Limb (tissue), 2 donors: ENCODE measurements at regions not wholly inside any gene's neighbourhood (a gene's known extent, or its start where the extent isn't known, plus 50 kb on each side); places are given as distances from the start of the nearest gene placed in this dataset.

Experiments
- DNase-seq, 2 donors: peaks; one replicate each; pipeline ENCODE4 v3.0.0-alpha.2; 2016; ENCODE audit errors: extremely low spot score in 2 of 2

- no peak for DNase-seq
Observed at GRCh38 chr18:51647346-51647745, 449.9 kb upstream of the MEX3C start.

DNA sequence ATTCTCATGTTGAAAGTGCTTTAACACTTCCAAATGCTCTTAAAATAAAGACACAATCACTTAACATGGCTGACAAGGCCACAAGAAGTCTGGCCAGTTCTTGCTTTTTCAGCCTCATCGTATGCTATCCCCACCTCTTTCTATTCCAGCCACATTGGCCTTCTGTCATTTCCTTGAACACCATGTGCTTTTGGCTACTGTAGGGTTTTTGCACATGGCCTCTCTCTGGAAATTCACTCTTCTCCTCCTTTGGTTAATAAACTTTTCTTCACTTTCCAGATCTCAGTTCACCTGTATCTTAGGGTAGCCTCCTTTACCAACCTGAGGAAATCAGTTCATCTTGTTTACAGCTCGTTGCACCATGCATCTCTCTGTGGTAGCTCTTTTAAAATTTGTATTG is 450.5 kb upstream of the MEX3C start:
- no peak for DNase-seq

DNA sequence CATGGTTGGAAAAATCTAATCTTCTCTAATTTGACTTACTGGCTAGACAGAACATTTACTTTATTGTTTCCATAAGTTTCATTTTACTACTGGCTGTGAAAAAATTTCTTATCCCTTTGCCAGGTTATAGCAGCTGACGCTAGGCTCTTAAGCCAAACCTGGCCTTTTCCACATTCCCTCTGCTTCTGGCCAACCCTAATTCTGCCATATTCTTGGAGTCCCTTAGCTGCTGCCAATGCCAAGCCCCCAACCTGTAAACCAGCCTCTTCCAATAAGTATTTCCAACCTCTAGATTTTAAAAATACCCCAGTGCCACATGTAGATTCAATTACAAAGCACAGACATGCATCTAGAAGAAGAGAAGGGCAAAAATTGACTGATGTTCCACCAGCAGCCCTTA is 452.3 kb upstream of the MEX3C start:
- DNase-seq = no peak

- DNase-seq = no peak
Observed at GRCh38 chr18:51651761-51652160, 454.3 kb upstream of the MEX3C start.

DNA sequence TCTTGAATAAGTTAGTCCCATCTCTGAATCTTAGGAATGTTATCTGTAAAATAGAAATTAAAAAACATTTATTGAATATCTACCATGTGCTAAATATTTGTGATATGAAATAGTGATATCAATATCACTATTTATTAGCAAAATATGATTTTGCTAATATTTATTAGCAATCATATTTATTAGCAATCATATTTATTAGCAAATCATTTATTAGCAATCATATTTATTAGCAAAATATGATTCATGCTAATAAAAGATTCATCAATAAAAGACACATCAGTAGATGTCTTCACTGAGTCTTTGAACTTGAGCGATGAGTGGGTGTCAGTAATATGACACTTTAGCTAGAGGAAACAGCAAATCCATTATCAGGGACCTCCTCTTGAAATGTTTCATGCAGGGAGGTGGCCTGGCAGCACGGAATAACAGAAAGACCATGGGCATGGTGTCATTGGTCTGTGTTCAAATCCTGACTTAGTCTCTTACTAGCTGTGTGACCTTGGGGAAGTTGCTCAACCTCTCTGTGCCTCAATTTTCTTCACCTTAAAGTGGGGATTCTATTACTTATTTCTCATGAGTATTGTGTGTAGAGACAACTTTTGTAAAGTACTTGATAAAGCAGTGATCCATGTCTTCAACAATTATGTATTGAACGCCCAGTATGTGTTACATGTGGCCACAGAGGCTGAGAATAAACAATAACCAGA is 456.2 kb upstream of the MEX3C start:
- no peak for DNase-seq

- DNase-seq = peak in 1 of 2 donors; percentile 34
Observed at GRCh38 chr18:51654488-51655326, 457.2 kb upstream of the MEX3C start.

GRCh38 chr18:51655327-51655698 is 457.8 kb upstream of the MEX3C start:
- no peak for DNase-seq

DNA sequence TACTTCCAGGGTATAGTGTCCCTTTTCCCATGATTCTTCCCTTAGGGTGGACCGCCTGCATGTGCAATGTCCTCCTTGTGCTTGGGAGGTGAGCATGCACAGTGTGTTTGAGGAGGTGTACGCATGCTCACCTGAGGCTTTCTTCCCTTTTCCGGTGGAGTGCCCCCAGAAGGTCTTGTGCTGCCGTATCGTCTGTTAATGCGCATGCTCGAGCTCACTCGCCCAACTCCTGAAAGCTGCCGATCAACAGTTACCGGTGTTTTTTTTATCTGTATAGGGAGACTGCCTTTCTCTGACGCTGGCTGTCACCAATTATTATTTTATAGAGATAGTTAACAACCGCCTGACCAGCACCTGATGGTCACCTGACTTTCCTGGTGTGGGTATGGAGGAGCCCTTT is 458.8 kb upstream of the MEX3C start:
- no peak for DNase-seq

DNA sequence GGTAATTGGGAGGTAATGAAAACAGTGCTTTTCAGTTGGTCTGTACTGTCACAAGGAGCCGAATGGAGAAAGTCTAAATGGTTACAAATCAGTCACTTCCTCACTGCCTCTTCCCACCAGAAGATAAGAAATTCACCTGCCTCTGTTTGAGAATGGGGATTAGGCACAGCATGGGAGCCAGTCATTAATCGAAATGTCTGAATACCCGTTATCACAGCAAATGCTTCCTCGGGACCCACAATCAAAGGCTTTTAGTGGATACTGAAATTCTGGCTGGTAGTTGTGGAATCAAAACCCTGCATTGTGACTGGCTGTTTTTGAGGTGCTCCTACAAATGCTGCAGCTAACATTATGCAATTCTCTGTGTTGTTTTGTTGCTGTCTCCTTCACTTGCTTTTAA is 461.0 kb upstream of the MEX3C start:
- DNase-seq = no peak

- no peak for DNase-seq
Observed at GRCh38 chr18:51659781-51660180, 462.3 kb upstream of the MEX3C start.

DNA sequence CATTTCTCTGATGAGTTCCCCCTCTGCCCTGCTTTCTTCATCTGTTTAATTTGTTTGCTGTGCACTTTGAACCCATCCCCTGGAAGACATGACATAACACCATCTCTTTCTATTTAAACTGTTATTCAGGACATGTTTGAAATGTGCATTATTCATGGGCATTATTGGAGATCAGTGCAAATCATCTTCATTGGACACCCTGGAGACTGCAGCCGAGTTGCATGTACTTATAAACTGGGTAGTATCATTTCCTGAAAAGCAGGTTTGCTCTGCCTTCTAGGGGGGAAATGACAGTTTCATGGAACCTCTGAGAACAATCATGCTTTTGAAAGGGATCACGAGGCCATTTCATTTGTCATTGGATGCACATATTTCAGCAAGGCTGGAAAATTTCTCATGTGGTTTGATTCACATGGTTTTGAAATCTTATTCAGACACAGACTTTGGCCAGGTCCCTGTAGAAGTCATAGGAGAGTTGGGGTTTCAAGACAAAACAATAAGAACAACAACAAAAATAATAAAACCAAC is 462.8 kb upstream of the MEX3C start:
- no peak for DNase-seq

DNA sequence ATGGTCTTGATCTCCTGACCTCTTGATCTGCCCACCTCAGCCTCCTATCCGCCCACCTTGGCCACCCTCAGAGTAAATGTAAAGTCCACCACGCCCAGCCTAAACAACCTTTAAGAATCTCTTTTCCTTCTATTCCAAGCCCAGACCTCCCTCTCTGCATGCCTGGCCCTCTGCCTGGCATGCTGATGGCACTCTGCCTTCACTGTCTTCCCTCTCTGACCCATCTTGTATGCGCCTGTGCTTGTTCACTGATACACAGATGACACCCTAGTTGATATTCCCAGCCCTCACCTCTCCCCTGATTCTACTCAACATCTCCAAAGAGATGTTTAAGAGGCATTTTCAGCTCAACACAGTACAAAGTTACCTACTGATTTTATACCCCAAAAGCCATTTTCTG is 466.8 kb upstream of the MEX3C start:
- no peak for DNase-seq

- peak; percentile 72 to 82 for DNase-seq
Observed at GRCh38 chr18:51666763-51667191, 469.3 kb upstream of the MEX3C start.

DNA sequence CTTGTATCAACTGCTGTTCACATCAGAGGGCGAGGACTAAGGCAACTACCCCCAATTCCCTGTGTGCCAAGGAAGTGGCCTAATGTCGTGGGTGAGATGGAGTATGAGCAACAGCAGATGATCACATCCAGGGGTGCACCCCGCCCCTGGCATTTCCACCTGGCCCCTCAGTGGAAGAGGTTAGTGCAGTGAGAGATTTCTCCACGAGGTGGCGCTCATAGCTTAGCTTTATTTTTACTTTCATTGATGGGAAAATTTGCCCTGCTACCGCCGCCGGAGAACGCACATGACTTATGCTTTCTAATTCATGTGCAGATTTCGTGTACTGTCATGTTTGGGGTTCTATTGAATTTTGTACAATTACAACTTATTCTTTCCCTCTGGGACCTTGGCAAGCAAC is 470.6 kb upstream of the MEX3C start:
- DNase-seq = peak; percentile 60 to 84

- no peak for DNase-seq
Observed at GRCh38 chr18:51668607-51669006, 471.1 kb upstream of the MEX3C start.

- DNase-seq = no peak
Observed at GRCh38 chr18:51686590-51686989, 489.1 kb upstream of the MEX3C start.

DNA sequence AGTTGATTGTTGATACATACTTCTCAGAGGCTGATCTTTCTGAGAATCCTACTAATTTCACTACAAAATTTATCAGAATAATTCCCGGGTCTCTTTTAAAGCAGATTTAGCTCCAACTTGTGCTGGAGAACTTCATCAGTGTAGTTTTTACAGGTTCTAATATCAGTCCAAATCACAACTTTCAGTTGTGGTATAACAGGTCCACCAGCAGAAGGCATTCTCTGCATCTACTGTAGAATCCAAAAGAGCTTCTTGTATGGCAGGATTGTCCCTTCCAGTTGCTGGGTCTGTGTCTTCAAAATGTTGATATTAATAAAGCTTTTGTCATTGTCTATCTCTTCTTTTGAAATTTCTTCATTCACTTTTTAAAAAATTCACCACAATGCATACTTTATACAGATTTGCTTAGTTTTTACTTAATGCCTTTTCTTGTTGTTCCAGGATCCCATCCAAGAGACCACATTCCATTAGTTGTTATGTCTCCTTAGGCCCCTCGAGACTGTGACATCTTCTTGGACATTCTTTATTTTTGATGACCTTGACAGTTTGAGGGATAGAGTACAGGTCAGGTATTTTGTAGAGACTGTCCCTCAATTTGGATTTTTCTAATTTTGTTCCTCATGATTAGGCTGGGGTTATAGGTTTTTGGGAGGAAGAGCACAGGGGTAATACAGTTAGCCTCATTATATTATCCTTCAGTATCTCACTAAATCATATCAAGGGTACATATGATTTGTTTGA is 490.5 kb upstream of the MEX3C start:
- DNase-seq = no peak

GRCh38 chr18:51692612-51693011 is 495.1 kb upstream of the MEX3C start:
- no peak for DNase-seq

GRCh38 chr18:51711298-51711889 is 513.9 kb upstream of the MEX3C start:
- DNase-seq = no peak

GRCh38 chr18:51712821-51713220 is 515.3 kb upstream of the MEX3C start:
- peak in 1 of 2 donors; percentile 7 for DNase-seq

GRCh38 chr18:51716277-51716676 is 518.8 kb upstream of the MEX3C start:
- no peak for DNase-seq

DNA sequence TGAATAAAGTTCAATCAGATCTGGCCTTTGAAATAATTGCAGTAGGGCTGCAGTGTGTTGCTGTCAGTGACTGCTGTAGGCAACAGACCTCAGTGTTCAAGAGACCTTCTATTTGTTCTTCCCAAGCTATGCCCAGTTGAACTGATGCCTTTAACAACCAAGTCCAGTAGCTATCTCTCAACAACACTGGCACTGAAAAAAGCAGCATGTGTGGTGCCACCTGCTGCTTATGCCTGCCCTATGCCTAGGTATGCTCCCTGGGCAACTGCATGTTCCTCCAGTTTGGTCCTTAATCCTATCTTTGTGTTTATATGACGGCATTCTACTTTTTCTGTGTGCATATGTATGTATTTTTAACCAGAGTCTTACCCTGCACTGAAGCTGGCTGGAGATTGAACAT is 523.9 kb upstream of the MEX3C start:
- DNase-seq = no peak
